ENCODE measurements at regions not wholly inside any gene's neighbourhood (a gene's known extent, or its start where the extent isn't known, plus 50 kb on each side); places are given as distances from the start of the nearest gene placed in this dataset.

GRCh38 chr12:17528394-17528793 lies 561.6 kb downstream of the RERGL start:
- DNase-seq: no peak

GRCh38 chr12:17527021-17527420 lies 563.0 kb downstream of the RERGL start:
- DNase-seq: no peak

DNA sequence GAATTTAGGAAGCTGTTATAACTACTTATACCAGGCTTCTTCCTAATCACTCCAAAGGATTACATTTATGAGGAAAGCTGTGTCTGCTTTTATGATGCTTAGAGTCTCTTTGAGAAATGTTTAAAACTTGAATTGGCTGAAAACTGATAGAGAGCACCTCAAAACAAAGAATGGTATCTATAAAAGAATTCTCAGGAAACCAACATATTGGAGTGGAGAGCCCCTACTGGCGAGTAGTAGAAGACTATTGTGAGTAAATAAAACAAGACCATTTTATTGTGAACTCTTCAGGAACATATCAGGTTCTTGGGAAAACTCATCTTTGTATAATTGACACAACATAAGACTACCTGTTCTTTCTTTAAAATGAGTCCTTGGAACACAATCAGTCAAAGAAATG lies 578.6 kb downstream of the RERGL start:
- no peak for DNase-seq

- DNase-seq: no peak
Observed at GRCh38 chr12:17507336-17507735, 582.7 kb downstream of the RERGL start.

DNA sequence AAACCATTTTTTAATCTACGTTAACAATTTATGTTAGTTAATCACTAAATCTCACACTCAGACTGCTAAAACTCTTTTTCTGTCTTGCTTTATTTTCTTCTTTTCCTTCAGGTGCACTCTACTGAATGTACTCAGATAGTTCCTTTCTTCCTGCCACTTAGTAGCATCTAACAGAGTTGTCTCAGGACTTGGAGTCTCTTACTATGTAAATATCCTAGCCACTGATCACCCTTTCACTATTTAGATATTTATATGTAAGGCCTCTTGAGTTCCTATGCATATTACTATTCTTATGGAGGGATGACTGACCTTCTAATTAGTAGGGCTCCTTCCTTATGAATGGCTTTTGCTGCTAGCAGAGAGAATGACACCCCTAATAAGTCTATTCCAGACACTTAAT lies 586.3 kb downstream of the RERGL start:
- no peak for DNase-seq

DNA sequence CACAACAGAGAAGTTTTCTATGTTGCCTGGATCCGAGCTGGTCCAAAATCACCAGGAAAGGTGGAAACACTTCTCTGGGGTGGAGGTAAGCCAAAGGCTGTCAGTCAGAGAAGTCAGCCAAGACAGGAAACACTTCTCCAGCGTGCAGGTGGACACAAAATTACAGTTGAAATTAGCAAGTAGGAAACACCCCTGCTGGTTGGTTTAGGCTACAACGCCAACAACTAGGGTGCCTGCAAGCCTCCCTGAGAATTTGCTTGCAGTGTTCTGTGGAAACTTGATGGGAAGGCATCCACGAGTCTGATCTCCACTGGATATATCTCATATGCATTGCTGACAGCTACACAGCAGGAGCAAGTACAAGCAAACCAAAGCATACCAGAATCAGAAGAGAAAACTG lies 600.5 kb downstream of the RERGL start:
- DNase-seq: no peak

DNA sequence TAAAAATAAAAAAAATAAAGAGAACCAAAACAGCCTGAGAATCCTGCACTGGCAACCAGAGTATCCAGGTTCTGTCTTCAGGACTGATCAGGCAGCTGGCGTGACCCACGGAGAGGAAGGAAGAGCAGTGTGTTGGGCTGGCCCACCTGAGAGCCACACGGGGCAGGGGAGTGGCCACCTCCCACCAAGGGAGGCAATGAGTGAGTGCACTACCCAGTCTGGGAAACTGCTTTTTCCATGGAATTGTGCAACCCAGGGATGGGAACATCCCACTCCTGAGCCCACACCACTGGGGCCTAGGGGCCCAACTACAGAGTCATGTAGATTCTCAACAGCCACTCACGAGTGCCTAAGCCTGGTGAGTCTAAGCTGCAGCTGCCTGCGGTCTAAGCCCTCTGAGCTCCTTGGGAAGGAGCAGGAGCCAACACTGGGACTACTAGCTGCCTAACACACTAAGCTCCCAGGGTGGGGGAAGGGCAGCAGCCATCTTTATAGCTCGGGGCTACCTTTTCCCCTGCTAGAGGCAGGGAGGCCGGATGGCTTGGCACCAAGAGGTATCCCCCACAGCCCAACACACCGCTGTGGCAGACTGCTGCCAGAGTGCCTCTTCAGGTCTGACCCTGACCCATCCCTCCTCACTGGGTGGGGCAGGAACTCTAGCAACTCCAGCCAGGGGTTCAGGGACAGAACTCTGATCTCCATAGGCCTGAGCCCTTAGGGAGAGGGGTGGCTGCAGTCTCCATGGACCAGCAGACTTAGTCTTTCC lies 610.9 kb downstream of the RERGL start:
- DNase-seq: no peak

DNA sequence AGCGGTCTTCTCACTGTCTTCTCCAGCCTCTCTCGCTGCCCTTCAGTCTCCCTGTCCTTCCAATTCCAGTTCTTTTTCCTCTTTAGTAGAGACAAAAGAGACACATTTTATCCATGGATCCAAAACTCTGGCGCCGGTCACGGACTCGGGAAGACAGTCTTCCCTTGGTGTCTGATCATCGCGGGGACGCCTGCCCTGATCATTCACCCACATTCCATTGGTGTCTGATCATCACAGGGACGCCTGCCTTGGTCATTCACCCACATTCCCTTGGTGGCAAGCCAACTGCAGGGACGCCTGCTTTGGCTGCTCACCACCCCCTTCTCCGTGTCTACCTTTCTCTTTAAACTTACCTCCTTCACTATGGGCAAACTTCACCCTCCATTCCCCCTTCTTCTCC lies 619.5 kb downstream of the RERGL start:
- DNase-seq: no peak

- DNase-seq: no peak
Observed at GRCh38 chr12:17459214-17459613, 630.8 kb downstream of the RERGL start.

GRCh38 chr12:17456486-17456885 lies 633.5 kb downstream of the RERGL start:
- DNase-seq: no peak

DNA sequence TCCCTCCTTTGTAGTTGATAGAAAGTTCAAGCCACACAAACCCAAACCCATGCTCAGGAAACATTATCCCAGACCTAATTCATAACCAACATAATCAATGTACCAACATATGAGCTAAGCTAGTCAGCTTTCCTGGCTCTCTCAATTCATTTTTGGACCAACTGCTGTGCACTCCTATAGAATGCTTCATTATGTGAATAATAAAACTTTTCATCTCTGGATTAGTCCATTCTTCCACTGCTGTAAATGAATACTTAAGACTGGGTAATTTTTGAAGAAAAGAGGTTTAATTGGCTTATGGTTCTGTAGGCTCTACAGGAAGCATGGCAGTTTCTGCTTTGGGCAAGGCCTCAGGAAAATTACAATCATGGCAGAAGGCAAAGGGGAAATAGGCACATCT lies 651.9 kb downstream of the RERGL start:
- no peak for DNase-seq

DNA sequence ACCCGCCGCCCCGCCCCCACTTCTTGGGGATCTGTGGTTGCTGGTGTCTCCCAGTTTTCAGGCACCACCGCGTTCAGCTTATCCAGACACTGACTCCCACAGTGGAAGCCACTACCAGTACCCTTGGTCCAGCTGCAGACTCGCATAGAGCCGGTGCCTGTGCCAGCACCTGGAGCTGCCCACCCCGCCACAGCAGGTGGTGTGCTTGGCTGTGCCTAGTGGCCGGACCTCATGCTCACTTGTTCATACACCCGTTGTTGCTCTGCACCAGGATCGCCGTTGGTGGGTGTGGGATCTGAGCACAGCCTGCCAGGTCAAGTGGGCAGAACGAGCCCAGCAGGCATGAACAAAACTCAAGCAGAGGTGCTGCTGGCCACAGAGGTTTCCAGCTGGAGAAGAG lies 673.2 kb downstream of the RERGL start:
- no peak for DNase-seq

GRCh38 chr12:17414596-17414995 lies 675.4 kb downstream of the RERGL start:
- DNase-seq: no peak

DNA sequence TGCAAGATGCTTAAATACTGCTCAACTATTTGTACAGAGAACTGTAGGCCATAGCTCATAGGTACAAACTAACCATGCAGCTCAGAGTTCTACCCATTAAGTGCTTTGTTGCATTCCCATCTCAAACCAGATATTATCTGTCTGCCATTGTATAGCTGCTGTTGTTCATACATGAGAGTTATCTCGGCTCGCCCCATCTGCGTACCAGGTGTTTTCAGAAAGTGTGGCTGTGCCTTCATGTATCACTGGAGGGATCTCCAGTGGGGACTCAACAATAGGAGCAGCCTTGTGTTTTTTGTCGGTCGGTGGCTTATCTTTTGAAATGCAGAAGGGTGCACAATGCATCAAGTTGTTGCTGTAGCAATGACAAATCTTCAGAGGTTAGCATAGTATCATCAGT lies 678.3 kb downstream of the RERGL start:
- no peak for DNase-seq

- no peak for DNase-seq
Observed at GRCh38 chr12:17388679-17389078, 701.3 kb downstream of the RERGL start.

DNA sequence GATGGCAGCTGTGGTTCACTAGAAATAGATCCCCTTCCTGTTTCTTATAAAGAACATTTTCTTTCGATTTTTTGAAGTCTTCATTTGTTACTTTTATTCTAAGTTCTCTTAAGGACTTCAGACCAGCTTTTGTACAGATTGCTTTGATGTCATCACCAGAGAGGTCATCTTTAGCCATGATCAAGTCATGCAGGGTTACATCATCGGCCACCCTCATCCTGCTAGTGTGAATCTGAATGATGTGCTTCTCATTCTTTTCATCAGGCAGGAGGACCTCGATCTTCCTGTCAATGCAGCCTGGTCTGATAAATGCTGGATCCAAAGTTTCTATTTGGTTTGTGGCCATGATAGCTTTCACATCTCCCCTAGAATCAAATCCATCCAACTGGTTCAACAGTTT lies 706.7 kb downstream of the RERGL start:
- DNase-seq: no peak

- no peak for DNase-seq
Observed at GRCh38 chr12:17381211-17381610, 708.8 kb downstream of the RERGL start.

GRCh38 chr12:17372508-17372907 lies 717.5 kb downstream of the RERGL start:
- DNase-seq: no peak

GRCh38 chr12:17371491-17372215 lies 718.3 kb downstream of the RERGL start:
- DNase-seq: no peak

DNA sequence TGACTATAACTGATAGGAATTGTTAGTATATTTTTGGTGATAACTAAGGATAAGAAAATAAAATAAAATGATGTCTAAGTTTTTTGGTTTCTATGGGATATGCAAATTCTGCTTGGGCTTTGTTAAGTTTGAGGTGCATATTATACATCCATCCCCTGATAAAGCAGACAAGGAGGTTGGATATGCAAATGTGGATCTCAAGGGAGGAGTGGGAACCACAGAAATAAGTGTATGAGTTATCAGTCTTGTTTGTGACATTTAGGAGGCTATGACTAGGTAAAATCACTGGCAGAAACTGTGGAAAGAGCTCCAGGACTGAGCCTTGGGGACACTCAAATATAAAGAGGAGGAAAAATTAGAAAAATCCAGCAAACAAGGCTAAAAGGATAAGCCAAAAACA lies 719.4 kb downstream of the RERGL start:
- no peak for DNase-seq

GRCh38 chr12:17369556-17369955 lies 720.4 kb downstream of the RERGL start:
- DNase-seq: no peak

- DNase-seq: no peak
Observed at GRCh38 chr12:17361224-17361623, 728.8 kb downstream of the RERGL start.

GRCh38 chr12:17358835-17359234 lies 731.2 kb downstream of the RERGL start:
- DNase-seq: no peak

- DNase-seq: no peak
Observed at GRCh38 chr12:17357396-17357795, 732.6 kb downstream of the RERGL start.

GRCh38 chr12:17352164-17352563 lies 737.8 kb downstream of the RERGL start:
- no peak for DNase-seq
